ENCODE measurements at regions not wholly inside any gene's neighbourhood (a gene's known extent, or its start where the extent isn't known, plus 50 kb on each side); places are given as distances from the start of the nearest gene placed in this dataset.

GRCh38 chr6:33965766-33966165 lies 162.0 kb upstream of the MLN start:
- H3K36me3 ChIP-seq (ENCODE audit: insufficient read depth, low read length) = no peaks in the 10 kb centered on the region
- no peak overlapping the region for H3K27ac ChIP-seq (ENCODE audit: low read length)
- H4K20me1 ChIP-seq (ENCODE audit: insufficient read depth, low read length) = peaks cover 4% of the 10 kb centered on the region; the same call in 1 of the 2 replicates
- no peaks in the 10 kb centered on the region for H3K79me2 ChIP-seq (ENCODE audit: insufficient read depth, low read length)
- no peaks in the 10 kb centered on the region for H3K9me3 ChIP-seq (ENCODE audit: insufficient read depth, low read length, severe bottlenecking)
- peaks cover 12% of the 10 kb centered on the region for H3K27me3 ChIP-seq (ENCODE audit: insufficient read depth, low read length, poor library complexity)
- TF ChIP-seq EZH2 (IDR thresholded peaks at IDR 0.05; ENCODE audit: borderline replicate concordance, low read depth, low read length, severe bottlenecking) = no peak
- no peak for TF ChIP-seq CTCF (IDR thresholded peaks at IDR 0.05; ENCODE audit: borderline replicate concordance, extremely low read depth, low read length, poor library complexity, severe bottlenecking)
- no peaks in the 10 kb centered on the region for H3K4me1 ChIP-seq (ENCODE audit: insufficient read depth, low read length)
- no peak overlapping the region for H2AFZ ChIP-seq (ENCODE audit: low read depth, low read length)
- no peak for ATAC-seq (ENCODE audit: insufficient read depth, low read depth)
- H3K4me2 ChIP-seq (ENCODE audit: insufficient read depth, low read length) = no peak overlapping the region
- no peak for DNase-seq
- no peak overlapping the region for H3K4me3 ChIP-seq (ENCODE audit: low read depth in 1 of 2, low read length in 2 of 2)
- H3K9ac ChIP-seq (ENCODE audit: low read depth, low read length) = no peak overlapping the region

GRCh38 chr6:33964387-33964786 lies 160.6 kb upstream of the MLN start:
- no peaks in the 10 kb centered on the region for H3K4me1 ChIP-seq (ENCODE audit: insufficient read depth, low read length)
- no peak overlapping the region for H3K4me2 ChIP-seq (ENCODE audit: insufficient read depth, low read length)
- H3K36me3 ChIP-seq (ENCODE audit: insufficient read depth, low read length) = no peaks in the 10 kb centered on the region
- peaks cover 10% of the 10 kb centered on the region for H3K27me3 ChIP-seq (ENCODE audit: insufficient read depth, low read length, poor library complexity)
- no peak for TF ChIP-seq EZH2 (IDR thresholded peaks at IDR 0.05; ENCODE audit: borderline replicate concordance, low read depth, low read length, severe bottlenecking)
- no peak for TF ChIP-seq CTCF (IDR thresholded peaks at IDR 0.05; ENCODE audit: borderline replicate concordance, extremely low read depth, low read length, poor library complexity, severe bottlenecking)
- H3K4me3 ChIP-seq (ENCODE audit: low read depth in 1 of 2, low read length in 2 of 2) = no peak overlapping the region
- H3K79me2 ChIP-seq (ENCODE audit: insufficient read depth, low read length) = no peaks in the 10 kb centered on the region
- ATAC-seq (ENCODE audit: insufficient read depth, low read depth) (no peak), DNase-seq (no peak)
- peaks cover 4% of the 10 kb centered on the region; the same call in 1 of the 2 replicates for H4K20me1 ChIP-seq (ENCODE audit: insufficient read depth, low read length)
- no peak overlapping the region for H3K27ac ChIP-seq (ENCODE audit: low read length)
- H2AFZ ChIP-seq (ENCODE audit: low read depth, low read length) = no peak overlapping the region
- no peaks in the 10 kb centered on the region for H3K9me3 ChIP-seq (ENCODE audit: insufficient read depth, low read length, severe bottlenecking)
- H3K9ac ChIP-seq (ENCODE audit: low read depth, low read length) = no peak overlapping the region

DNA sequence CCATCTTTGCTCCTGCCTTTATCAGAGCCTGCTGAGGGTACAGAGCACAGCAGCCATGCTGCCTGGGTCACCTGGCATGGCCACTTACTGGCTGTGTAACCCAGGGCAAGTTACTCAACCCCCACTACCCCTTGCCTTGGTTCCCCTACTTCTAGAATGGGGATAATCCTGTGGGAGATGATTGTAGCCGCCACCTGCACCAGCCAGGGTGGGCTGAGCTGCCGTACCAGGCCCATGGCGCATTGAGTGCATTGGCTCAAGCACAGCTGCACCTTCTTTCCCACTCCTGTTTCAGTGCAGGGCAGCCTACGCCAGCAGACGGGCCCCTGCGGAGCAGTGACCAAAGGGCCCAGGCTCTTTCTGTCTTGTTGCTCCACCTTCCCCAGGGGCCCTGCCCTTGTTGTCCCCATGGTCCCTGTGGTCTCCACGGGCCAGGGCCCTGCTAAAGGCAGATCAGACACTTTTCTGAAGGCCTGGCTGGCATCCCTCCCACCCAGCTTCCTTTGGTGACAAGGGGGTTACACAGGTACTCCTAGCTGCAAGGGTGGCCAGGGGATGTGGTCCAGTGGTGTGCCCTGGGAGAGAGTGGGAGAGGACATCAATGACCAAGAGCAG lies 159.4 kb upstream of the MLN start:
- Histone ChIP-seq H3K9ac (ENCODE audit: low read depth, low read length) (no peak overlapping the region), H2AFZ (ENCODE audit: low read depth, low read length) (no peak overlapping the region), H3K27me3 (ENCODE audit: insufficient read depth, low read length, poor library complexity) (peaks cover 10% of the 10 kb centered on the region), H4K20me1 (ENCODE audit: insufficient read depth, low read length) (peaks cover 5% of the 10 kb centered on the region; the same call in 1 of the 2 replicates), H3K27ac (ENCODE audit: low read length) (no peak overlapping the region), H3K79me2 (ENCODE audit: insufficient read depth, low read length) (no peaks in the 10 kb centered on the region), H3K4me2 (ENCODE audit: insufficient read depth, low read length) (no peak overlapping the region), H3K9me3 (ENCODE audit: insufficient read depth, low read length, severe bottlenecking) (no peaks in the 10 kb centered on the region), H3K4me3 (ENCODE audit: low read depth in 1 of 2, low read length in 2 of 2) (no peak overlapping the region), H3K4me1 (ENCODE audit: insufficient read depth, low read length) (no peaks in the 10 kb centered on the region), H3K36me3 (ENCODE audit: insufficient read depth, low read length) (no peaks in the 10 kb centered on the region)
- ATAC-seq (ENCODE audit: insufficient read depth, low read depth) (no peak), DNase-seq (no peak)
- TF ChIP-seq EZH2 (IDR thresholded peaks at IDR 0.05; ENCODE audit: borderline replicate concordance, low read depth, low read length, severe bottlenecking) = no peak
- TF ChIP-seq CTCF (IDR thresholded peaks at IDR 0.05; ENCODE audit: borderline replicate concordance, extremely low read depth, low read length, poor library complexity, severe bottlenecking) = no peak

Data from DND-41 (cell line).